Neural cell (in vitro differentiated cells): ENCODE measurements at regions not wholly inside any gene's neighbourhood (a gene's known extent, or its start where the extent isn't known, plus 50 kb on each side); places are given as distances from the start of the nearest gene placed in this dataset.

Experiments
- H2AFZ ChIP-seq: fragments of 200-600, 300-800 bp; sonication (generic), shearing (Covaris generic); 2 replicates; pipeline ENCODE4 v1.6.0; 2014; ENCODE audit warnings: low read depth, mild to moderate bottlenecking, antibody characterized with exemption, low read length, moderate library complexity
- H3F3A ChIP-seq: fragments of 200-600 bp; shearing (Covaris generic); 2 replicates; pipeline ENCODE4 v1.6.1; 2016; ENCODE audit warnings: mild to moderate bottlenecking, moderate library complexity, mixed read lengths, antibody characterized with exemption, low read length; ENCODE audit not compliant: insufficient read depth, poor library complexity, severe bottlenecking
- H3K27ac ChIP-seq: fragments of 200-600, 300-800 bp; sonication (generic), shearing (Covaris generic); 2 replicates; pipeline ENCODE4 v1.5.1; 2014; ENCODE audit warnings: mild to moderate bottlenecking, low read length, moderate library complexity
- H3K27me3 ChIP-seq: fragments of 300-800, 200-600 bp; sonication (generic), shearing (Covaris generic); 2 replicates; pipeline ENCODE4 v1.6.0; 2014; ENCODE audit warnings: mild to moderate bottlenecking, low read depth, low read length, moderate library complexity; ENCODE audit not compliant: insufficient read depth
- H3K36me3 ChIP-seq: fragments of 300-800, 200-600 bp; sonication (generic), shearing (Covaris generic); 2 replicates; pipeline ENCODE4 v1.5.1; 2014; ENCODE audit warnings: mild to moderate bottlenecking, antibody characterized with exemption, low read length, moderate library complexity; ENCODE audit not compliant: insufficient read depth
- H3K4me2 ChIP-seq: fragments of 300-800, 200-600 bp; sonication (generic), shearing (Covaris generic); 2 replicates; pipeline ENCODE4 v1.6.0; 2014; ENCODE audit warnings: mild to moderate bottlenecking, low read length
- H3K4me3 ChIP-seq: fragments of 300-800, 200-600 bp; sonication (generic), shearing (Covaris generic); 2 replicates; pipeline ENCODE4 v1.5.1; 2014; ENCODE audit warnings: mild to moderate bottlenecking, low read length, moderate library complexity
- H3K79me2 ChIP-seq: fragments of 200-600 bp; shearing (Covaris generic); replicated peaks from 2 replicates; pipeline ENCODE4 v1.6.0; 2014; ENCODE audit warnings: mild to moderate bottlenecking, low read length, moderate library complexity; ENCODE audit not compliant: insufficient read depth
- H3K9ac ChIP-seq: fragments of 300-800, 200-600 bp; sonication (generic), shearing (Covaris generic); 2 replicates; pipeline ENCODE4 v1.6.1; 2016; ENCODE audit warnings: mild to moderate bottlenecking, low read length, mixed read lengths
- H3K9me2 ChIP-seq: fragments of 200-600 bp; shearing (Covaris generic); 2 replicates; pipeline ENCODE4 v1.6.1; 2016; ENCODE audit warnings: mild to moderate bottlenecking, low read length, mixed read lengths; ENCODE audit not compliant: insufficient read depth
- H3K9me3 ChIP-seq: fragments of 200-600, 300-800 bp; sonication (generic), shearing (Covaris generic); 2 replicates; pipeline ENCODE4 v1.6.1; 2016; ENCODE audit warnings: mild to moderate bottlenecking, mixed run types, low read length, moderate library complexity, mixed read lengths
- H4K20me1 ChIP-seq: fragments of 200-600 bp; shearing (Covaris generic); 2 replicates; pipeline ENCODE4 v1.6.1; 2016; ENCODE audit warnings: mild to moderate bottlenecking, mixed run types; ENCODE audit not compliant: insufficient read depth
- CTCF ChIP-seq: fragments of 450-650 bp; IDR thresholded peaks from 2 replicates; pipeline ENCODE4 v1.5.1; 2014; ENCODE audit warnings: antibody characterized with exemption, mild to moderate bottlenecking, moderate library complexity; ENCODE audit not compliant: poor library complexity, severe bottlenecking
- EP300 ChIP-seq: fragments of 450-650 bp; conservative IDR thresholded peaks from 2 replicates; pipeline ENCODE4 v1.6.1; 2014; ENCODE audit warnings: antibody characterized with exemption, mild to moderate bottlenecking, moderate library complexity; ENCODE audit not compliant: poor library complexity, severe bottlenecking
- EZH2 ChIP-seq: fragments of 200-600, 300-800 bp; shearing (Covaris generic), sonication (generic); IDR thresholded peaks from 2 replicates; pipeline ENCODE4 v1.6.1; 2014; ENCODE audit warnings: antibody characterized with exemption, low read length, borderline replicate concordance, mild to moderate bottlenecking; ENCODE audit not compliant: insufficient read depth, poor library complexity, severe bottlenecking
- MXI1 ChIP-seq: fragments of 450-650 bp; conservative IDR thresholded peaks from 2 replicates; pipeline ENCODE4 v1.6.1; 2014; ENCODE audit warnings: antibody characterized with exemption, mild to moderate bottlenecking; ENCODE audit not compliant: poor library complexity, severe bottlenecking
- POLR2AphosphoS5 ChIP-seq: IDR thresholded peaks from 2 replicates; pipeline ENCODE4 v1.6.1; 2012
- RAD21 ChIP-seq: fragments of 450-650 bp; conservative IDR thresholded peaks from 2 replicates; pipeline ENCODE4 v1.6.1; 2014; ENCODE audit warnings: antibody characterized with exemption, mild to moderate bottlenecking, moderate library complexity
- SMC3 ChIP-seq: fragments of 450-650 bp; conservative IDR thresholded peaks from 2 replicates; pipeline ENCODE4 v1.6.1; 2014; ENCODE audit warnings: antibody characterized with exemption, mild to moderate bottlenecking, moderate library complexity; ENCODE audit not compliant: poor library complexity
- TAF1 ChIP-seq: IDR thresholded peaks from 2 replicates; pipeline ENCODE4 v1.6.1; 2012; ENCODE audit warnings: low read depth
- TF ChIP-seq, protein P1 (sequence below): IDR thresholded peaks from 2 replicates; pipeline ENCODE4 v1.6.1; 2012; ENCODE audit warnings: borderline replicate concordance

GRCh38 chr2:102086150-102086872 is 56.2 kb upstream of the IL1R1 start:
- Histone ChIP-seq H3K27ac (no peak overlapping the region), H3K4me2 (no peak overlapping the region), H3F3A (no peaks in the 10 kb centered on the region), H3K4me3 (no peak overlapping the region), H3K36me3 (no peaks in the 10 kb centered on the region), H3K9me3 (no peaks in the 10 kb centered on the region), H3K9me2 (no peaks in the 10 kb centered on the region), H3K27me3 (no peaks in the 10 kb centered on the region), H2AFZ (no peak overlapping the region), H3K9ac (no peak overlapping the region), H4K20me1 (no peaks in the 10 kb centered on the region), H3K79me2 (no peaks in the 10 kb centered on the region)
- TF ChIP-seq MXI1 (no peak), EP300 (no peak), TAF1 (no peak), EZH2 (no peak), CTCF (no peak), SMC3 (no peak), POLR2AphosphoS5 (no peak), RAD21 (no peak)
- TF ChIP-seq, protein P1, sequence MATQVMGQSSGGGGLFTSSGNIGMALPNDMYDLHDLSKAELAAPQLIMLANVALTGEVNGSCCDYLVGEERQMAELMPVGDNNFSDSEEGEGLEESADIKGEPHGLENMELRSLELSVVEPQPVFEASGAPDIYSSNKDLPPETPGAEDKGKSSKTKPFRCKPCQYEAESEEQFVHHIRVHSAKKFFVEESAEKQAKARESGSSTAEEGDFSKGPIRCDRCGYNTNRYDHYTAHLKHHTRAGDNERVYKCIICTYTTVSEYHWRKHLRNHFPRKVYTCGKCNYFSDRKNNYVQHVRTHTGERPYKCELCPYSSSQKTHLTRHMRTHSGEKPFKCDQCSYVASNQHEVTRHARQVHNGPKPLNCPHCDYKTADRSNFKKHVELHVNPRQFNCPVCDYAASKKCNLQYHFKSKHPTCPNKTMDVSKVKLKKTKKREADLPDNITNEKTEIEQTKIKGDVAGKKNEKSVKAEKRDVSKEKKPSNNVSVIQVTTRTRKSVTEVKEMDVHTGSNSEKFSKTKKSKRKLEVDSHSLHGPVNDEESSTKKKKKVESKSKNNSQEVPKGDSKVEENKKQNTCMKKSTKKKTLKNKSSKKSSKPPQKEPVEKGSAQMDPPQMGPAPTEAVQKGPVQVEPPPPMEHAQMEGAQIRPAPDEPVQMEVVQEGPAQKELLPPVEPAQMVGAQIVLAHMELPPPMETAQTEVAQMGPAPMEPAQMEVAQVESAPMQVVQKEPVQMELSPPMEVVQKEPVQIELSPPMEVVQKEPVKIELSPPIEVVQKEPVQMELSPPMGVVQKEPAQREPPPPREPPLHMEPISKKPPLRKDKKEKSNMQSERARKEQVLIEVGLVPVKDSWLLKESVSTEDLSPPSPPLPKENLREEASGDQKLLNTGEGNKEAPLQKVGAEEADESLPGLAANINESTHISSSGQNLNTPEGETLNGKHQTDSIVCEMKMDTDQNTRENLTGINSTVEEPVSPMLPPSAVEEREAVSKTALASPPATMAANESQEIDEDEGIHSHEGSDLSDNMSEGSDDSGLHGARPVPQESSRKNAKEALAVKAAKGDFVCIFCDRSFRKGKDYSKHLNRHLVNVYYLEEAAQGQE, result no peak

DNA sequence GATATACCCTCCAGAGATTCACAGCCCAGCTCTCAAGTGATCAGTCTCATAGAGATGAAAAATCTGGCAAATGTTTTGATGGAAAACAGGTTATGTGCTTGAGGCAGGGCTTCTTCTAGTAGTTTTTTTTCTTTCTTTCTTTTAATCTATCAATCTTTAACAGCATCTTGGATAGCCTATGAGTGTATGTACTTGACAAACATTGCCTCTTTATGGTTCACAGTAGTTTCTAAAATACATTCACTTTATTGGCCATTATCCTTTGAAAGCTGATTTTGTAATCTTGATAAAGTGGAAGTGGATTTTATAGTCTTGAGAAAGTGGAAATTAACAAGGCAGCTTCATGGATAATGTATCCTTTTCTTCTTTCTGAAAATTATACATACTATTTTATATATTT is 51.4 kb upstream of the IL1R1 start:
- Histone ChIP-seq H3K4me3 (no peak overlapping the region), H3K9ac (no peak overlapping the region), H3K4me2 (no peak overlapping the region), H3K27me3 (no peaks in the 10 kb centered on the region), H4K20me1 (no peaks in the 10 kb centered on the region), H2AFZ (no peak overlapping the region), H3F3A (no peaks in the 10 kb centered on the region), H3K27ac (no peak overlapping the region), H3K9me3 (no peaks in the 10 kb centered on the region), H3K36me3 (no peaks in the 10 kb centered on the region), H3K79me2 (no peaks in the 10 kb centered on the region), H3K9me2 (no peaks in the 10 kb centered on the region)
- TF ChIP-seq EZH2 (no peak), POLR2AphosphoS5 (no peak), TAF1 (no peak), RAD21 (no peak), EP300 (no peak), SMC3 (no peak), MXI1 (no peak), CTCF (no peak)
- TF ChIP-seq, protein P1, result no peak
